Ovary (tissue), 7 donors: ENCODE measurements at regions not wholly inside any gene's neighbourhood (a gene's known extent, or its start where the extent isn't known, plus 50 kb on each side); places are given as distances from the start of the nearest gene placed in this dataset.

ENCODE experiments used
- DNase-seq, 5 donors: peaks; one replicate each; pipeline ENCODE4 v3.0.0-alpha.2; 2019 to 2020
- H3K27ac ChIP-seq, 2 donors: fragments of 200-600 bp; one replicate each; pipeline versions ENCODE4 v1.5.1 to v1.8.0; 2019 to 2022
- H3K27me3 ChIP-seq: fragments of 200-600 bp; one replicate; pipeline ENCODE4 v1.8.0; 2022
- H3K36me3 ChIP-seq: fragments of 200-600 bp; sonication (generic); one replicate; pipeline ENCODE4 v1.5.1; 2019
- H3K4me1 ChIP-seq: one replicate; pipeline ENCODE4 v1.8.1; 2013; ENCODE audit warnings: mild to moderate bottlenecking, moderate library complexity; ENCODE audit not compliant: insufficient read depth
- H3K4me3 ChIP-seq: fragments of 200-600 bp; sonication (generic); one replicate; pipeline ENCODE4 v1.5.1; 2017
- H3K9me3 ChIP-seq, 2 donors: fragments of 200-600 bp in 1 of 2; sonication (generic) in 1 of 2; one replicate each; pipeline versions ENCODE4 v1.5.1 to v1.8.1; 2013 to 2019; ENCODE audit warnings: mild to moderate bottlenecking in 1 of 2, moderate library complexity in 1 of 2
- EP300 ChIP-seq: sonication (generic); formaldehyde crosslinking; IDR thresholded peaks from one replicate; pipeline ENCODE4 v1.6.1; 2017; ENCODE audit warnings: antibody characterized with exemption
- POLR2A ChIP-seq: fragments of 450-650 bp; IDR thresholded peaks from one replicate; pipeline ENCODE4 v1.6.1; 2017; ENCODE audit warnings: antibody characterized with exemption, mild to moderate bottlenecking, moderate library complexity
- WGBS, 3 donors: extraction: QIAGEN DNeasy Blood & Tissue Kit in 1 of 3; methylation state at CpG; one replicate each; pipeline versions ENCODE4 v1.1.5 to v1.1.7; 2013 to 2017; 5-methylcytosine and 5-hydroxymethylcytosine counted together
- intact Hi-C, 4 donors: fragments of 100-400 bp; cut with DNase I; formaldehyde crosslinking; loops; one replicate each; pipeline versions ENCODE4 v1.11.0 to v1.15.1; 2022 to 2023
- TF ChIP-seq, protein P1 (sequence below), 3 donors: fragments of 450-650 bp in 2 of 3; fragments of 200-600 bp in 1 of 3; IDR thresholded peaks; one replicate each; pipeline versions ENCODE4 v1.5.1 to v1.8.0; 2016 to 2022; ENCODE audit warnings: antibody characterized with exemption in 3 of 3, mild to moderate bottlenecking in 1 of 3
- donor health status: DM: no; HTN: no; CAD: no; lungs with moderate emphysema.
- donor health status: DM: no; HTN: no; CAD: no.
- donor health status: Bipolar disorder and iron deficiency.
- donor health status: DM: no; HTN: no; CAD: no.
- donor health status: DM: yes; HTN: yes; CAD: no.

DNA sequence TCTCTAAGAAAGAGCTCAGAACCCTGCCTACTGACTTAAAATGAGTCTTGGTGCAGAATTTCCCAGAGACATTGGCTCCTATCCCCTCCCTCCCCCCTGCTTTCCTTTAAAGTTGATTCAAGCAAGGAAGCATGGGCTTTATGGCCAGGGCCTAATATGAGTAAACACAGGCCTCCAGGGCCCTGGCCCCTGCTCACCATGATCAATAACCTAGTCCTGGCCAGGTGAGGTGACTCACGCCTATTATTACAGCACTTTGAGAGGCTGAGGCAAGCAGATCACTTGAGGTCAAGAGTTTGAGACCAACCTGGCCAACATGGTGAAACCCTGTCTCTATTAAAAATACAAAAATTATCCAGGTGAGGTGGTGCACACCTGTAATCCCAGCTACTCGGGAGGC is 165.1 kb upstream of the TMCC3 start:
- Histone ChIP-seq H3K4me1 (peaks cover 2% of the 10 kb centered on the region), H3K9me3 (no peaks in the 10 kb centered on the region), H3K36me3 (no peaks in the 10 kb centered on the region), H3K4me3 (no peak overlapping the region), H3K27ac (no peak overlapping the region), H3K27me3 (no peaks in the 10 kb centered on the region)
- no peak for DNase-seq
- 86 to 91% (median 87%) methylated on average over 2 of the region's 2 CpGs for WGBS, 3 donors
- TF ChIP-seq POLR2A (no peak), EP300 (no peak)
- TF ChIP-seq, protein P1, sequence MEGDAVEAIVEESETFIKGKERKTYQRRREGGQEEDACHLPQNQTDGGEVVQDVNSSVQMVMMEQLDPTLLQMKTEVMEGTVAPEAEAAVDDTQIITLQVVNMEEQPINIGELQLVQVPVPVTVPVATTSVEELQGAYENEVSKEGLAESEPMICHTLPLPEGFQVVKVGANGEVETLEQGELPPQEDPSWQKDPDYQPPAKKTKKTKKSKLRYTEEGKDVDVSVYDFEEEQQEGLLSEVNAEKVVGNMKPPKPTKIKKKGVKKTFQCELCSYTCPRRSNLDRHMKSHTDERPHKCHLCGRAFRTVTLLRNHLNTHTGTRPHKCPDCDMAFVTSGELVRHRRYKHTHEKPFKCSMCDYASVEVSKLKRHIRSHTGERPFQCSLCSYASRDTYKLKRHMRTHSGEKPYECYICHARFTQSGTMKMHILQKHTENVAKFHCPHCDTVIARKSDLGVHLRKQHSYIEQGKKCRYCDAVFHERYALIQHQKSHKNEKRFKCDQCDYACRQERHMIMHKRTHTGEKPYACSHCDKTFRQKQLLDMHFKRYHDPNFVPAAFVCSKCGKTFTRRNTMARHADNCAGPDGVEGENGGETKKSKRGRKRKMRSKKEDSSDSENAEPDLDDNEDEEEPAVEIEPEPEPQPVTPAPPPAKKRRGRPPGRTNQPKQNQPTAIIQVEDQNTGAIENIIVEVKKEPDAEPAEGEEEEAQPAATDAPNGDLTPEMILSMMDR (IDR thresholded peaks at IDR 0.05) = no peak
- intact Hi-C loops = no loop called here

DNA sequence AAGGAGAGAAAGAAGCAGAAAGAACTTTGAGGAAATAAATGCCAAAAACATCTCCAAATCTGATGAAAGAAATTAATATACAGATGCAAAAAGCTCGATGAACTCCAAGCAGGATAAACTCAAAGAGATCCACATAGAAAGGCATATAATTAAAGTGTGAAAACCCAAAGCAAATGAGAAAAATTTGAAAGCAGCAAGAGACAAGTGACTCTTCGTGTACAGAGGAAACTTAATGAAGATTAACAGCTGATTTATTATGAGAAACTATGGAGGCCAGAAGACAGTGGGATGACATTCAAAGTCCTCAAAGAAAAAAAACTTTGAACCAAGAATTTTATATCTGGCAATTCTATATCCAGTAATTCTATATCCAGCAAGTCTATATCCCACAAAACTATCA is 163.0 kb upstream of the TMCC3 start:
- Histone ChIP-seq H3K36me3 (no peaks in the 10 kb centered on the region), H3K4me1 (peaks cover 2% of the 10 kb centered on the region), H3K27me3 (no peaks in the 10 kb centered on the region), H3K27ac (no peak overlapping the region), H3K9me3 (no peaks in the 10 kb centered on the region), H3K4me3 (no peak overlapping the region)
- TF ChIP-seq POLR2A (no peak), EP300 (no peak)
- TF ChIP-seq, protein P1 (IDR thresholded peaks at IDR 0.05) = no peak
- WGBS, 3 donors = 26 to 54% (median 36%) methylated on average over 2 of the region's 2 CpGs
- intact Hi-C loops = no loop called here
- no peak for DNase-seq

DNA sequence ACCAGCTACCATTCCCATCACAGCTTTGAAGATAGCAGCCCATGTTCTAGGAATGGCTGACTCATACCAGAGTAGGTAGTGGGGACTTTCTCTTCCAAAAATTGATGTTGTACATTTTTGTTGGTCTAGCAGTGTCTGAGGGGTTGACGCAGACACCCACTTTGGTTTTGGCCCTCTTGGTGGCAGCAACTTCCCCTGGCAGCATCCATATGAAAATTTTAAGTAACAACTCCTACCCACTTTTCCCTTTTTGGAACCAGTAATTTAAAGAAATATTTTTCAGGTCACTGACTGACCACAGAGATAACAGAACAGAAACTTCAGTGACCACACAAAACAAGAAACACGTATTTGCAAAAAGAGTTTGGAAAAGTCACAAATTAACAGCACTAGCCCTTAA is 162.0 kb upstream of the TMCC3 start:
- Histone ChIP-seq H3K9me3 (no peaks in the 10 kb centered on the region), H3K4me3 (no peak overlapping the region), H3K4me1 (peaks cover 2% of the 10 kb centered on the region), H3K27ac (no peak overlapping the region), H3K36me3 (no peaks in the 10 kb centered on the region), H3K27me3 (no peaks in the 10 kb centered on the region)
- intact Hi-C loops = no loop called here
- TF ChIP-seq, protein P1 (IDR thresholded peaks at IDR 0.05) = no peak
- 44 to 81% (median 74%) methylated on average over 2 of the region's 2 CpGs for WGBS, 3 donors
- no peak for DNase-seq

DNA sequence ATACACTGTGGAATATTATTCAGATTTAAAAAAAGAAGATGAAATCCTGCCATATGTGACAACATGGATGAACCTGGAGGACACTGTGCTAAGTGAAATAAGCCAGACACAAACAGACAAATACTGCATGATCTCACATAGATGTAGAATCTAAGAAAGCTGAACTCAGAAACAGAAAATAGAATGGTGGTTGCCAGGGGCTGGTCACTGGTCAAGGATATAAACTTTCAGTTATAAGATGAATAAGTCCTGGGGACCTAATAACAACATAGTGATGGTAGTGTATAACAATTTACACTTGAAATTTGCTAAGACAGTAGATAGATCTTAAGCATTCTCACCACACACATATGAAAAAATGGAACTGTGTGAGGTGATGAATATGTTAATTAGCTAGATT is 161.3 kb upstream of the TMCC3 start:
- no peaks in the 10 kb centered on the region for H3K9me3 ChIP-seq
- no peaks in the 10 kb centered on the region for H3K36me3 ChIP-seq
- TF ChIP-seq, protein P1 (IDR thresholded peaks at IDR 0.05) = no peak
- TF ChIP-seq POLR2A = no peak
- TF ChIP-seq EP300 = no peak
- intact Hi-C loops = no loop called here
- H3K27ac ChIP-seq = no peak overlapping the region
- H3K27me3 ChIP-seq = no peaks in the 10 kb centered on the region
- no peak for DNase-seq
- H3K4me3 ChIP-seq = no peak overlapping the region
- peaks cover 2% of the 10 kb centered on the region for H3K4me1 ChIP-seq

DNA sequence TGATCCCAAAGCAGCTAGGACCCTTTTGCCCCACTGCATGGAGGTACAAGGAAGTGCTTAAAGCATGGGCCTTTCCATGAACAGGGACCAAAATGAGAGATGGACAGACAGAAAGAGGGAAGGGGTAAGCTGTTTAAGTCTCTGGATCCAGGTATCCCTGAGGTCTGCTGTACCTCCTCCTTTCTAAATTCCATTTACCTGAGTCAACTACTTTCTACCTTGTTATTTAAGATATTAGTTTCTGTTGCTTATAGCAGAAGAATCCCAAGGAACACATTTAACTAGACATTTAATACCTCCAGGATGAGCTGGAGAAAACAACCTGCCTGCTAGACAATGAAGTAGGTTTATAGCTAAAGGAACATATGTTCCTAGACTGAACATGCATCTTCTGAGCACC is 157.6 kb upstream of the TMCC3 start:
- TF ChIP-seq POLR2A (no peak), EP300 (no peak)
- TF ChIP-seq, protein P1 (IDR thresholded peaks at IDR 0.05) = no peak
- intact Hi-C loops = no loop called here
- H3K36me3 ChIP-seq = no peaks in the 10 kb centered on the region
- no peaks in the 10 kb centered on the region for H3K27me3 ChIP-seq
- H3K27ac ChIP-seq = no peak overlapping the region
- no peaks in the 10 kb centered on the region for H3K9me3 ChIP-seq
- no peak for DNase-seq
- H3K4me3 ChIP-seq = no peak overlapping the region
- H3K4me1 ChIP-seq = no peaks in the 10 kb centered on the region
